HG03378 (cell line): ENCODE measurements at regions not wholly inside any gene's neighbourhood (a gene's known extent, or its start where the extent isn't known, plus 50 kb on each side); places are given as distances from the start of the nearest gene placed in this dataset.
"Not testable (repeated sequence)": the region's sequence is repeated elsewhere in the genome, so short reads cannot be mapped to it uniquely, and the experiment has no call there.

Experiments used
- ATAC-seq: cut with Tn5 transposase; IDR thresholded peaks from one replicate; pipeline ENCODE4 v1.9.1; 2021; ENCODE audit warnings: mild to moderate bottlenecking, moderate library complexity; ENCODE audit not compliant: unreplicated experiment

- ATAC-seq: no peak
These were observed 133.1 kb downstream of the MACIR start for GRCh38 chr5:103391659-103392058.

- ATAC-seq: no peak
These were observed 131.3 kb downstream of the MACIR start for GRCh38 chr5:103389846-103390245.

GRCh38 chr5:103389357-103389756 lies 130.8 kb downstream of the MACIR start:
- ATAC-seq: no peak

GRCh38 chr5:103385722-103386121 lies 127.2 kb downstream of the MACIR start:
- ATAC-seq: no peak

GRCh38 chr5:103377638-103378037 lies 119.1 kb downstream of the MACIR start:
- not testable (repeated sequence) for ATAC-seq

- no peak for ATAC-seq
These were observed 117.5 kb downstream of the MACIR start for GRCh38 chr5:103375863-103376591.

- ATAC-seq: no peak
These were observed 116.8 kb downstream of the MACIR start for GRCh38 chr5:103375350-103375749.

GRCh38 chr5:103374473-103374963 lies 116.0 kb downstream of the MACIR start:
- no peak for ATAC-seq

- ATAC-seq: no peak
These were observed 115.3 kb downstream of the MACIR start for GRCh38 chr5:103373597-103374472.

GRCh38 chr5:103371046-103371607 lies 112.6 kb downstream of the MACIR start:
- ATAC-seq: no peak

- ATAC-seq: no peak
These were observed 110.9 kb downstream of the MACIR start for GRCh38 chr5:103369125-103370120.

- ATAC-seq: no peak
These were observed 109.1 kb downstream of the MACIR start for GRCh38 chr5:103367702-103368101.

- ATAC-seq: no peak
These were observed 108.5 kb downstream of the MACIR start for GRCh38 chr5:103366918-103367549.

GRCh38 chr5:103364074-103364473 lies 105.5 kb downstream of the MACIR start:
- no peak for ATAC-seq

GRCh38 chr5:103362211-103362610 lies 103.6 kb downstream of the MACIR start:
- no peak for ATAC-seq

GRCh38 chr5:103360475-103360874 lies 101.9 kb downstream of the MACIR start:
- no peak for ATAC-seq

- ATAC-seq: no peak
These were observed 99.9 kb downstream of the MACIR start for GRCh38 chr5:103358305-103358995.

- ATAC-seq: no peak
These were observed 99.1 kb downstream of the MACIR start for GRCh38 chr5:103357636-103358035.

GRCh38 chr5:103356350-103357091 lies 98.0 kb downstream of the MACIR start:
- ATAC-seq: peak; percentile 46
